ENCODE measurements at regions not wholly inside any gene's neighbourhood (a gene's known extent, or its start where the extent isn't known, plus 50 kb on each side); places are given as distances from the start of the nearest gene placed in this dataset.
A peak's percentile ranks its signal among the peaks of the same experiment; 100 is the strongest.
"Not testable (repeated sequence)": the region's sequence is repeated elsewhere in the genome, so short reads cannot be mapped to it uniquely, and the experiment has no call there.

GRCh38 chr5:167392240-167392639 lies 899.2 kb upstream of the WWC1 start:
- DNase-seq: no peak

- no peak for DNase-seq
Measured at GRCh38 chr5:167393358-167393757, 898.1 kb upstream of the WWC1 start.

- DNase-seq: no peak
Measured at GRCh38 chr5:167402671-167403070, 888.8 kb upstream of the WWC1 start.

- DNase-seq: no peak
Measured at GRCh38 chr5:167406513-167406912, 884.9 kb upstream of the WWC1 start.

GRCh38 chr5:167412556-167412955 lies 878.9 kb upstream of the WWC1 start:
- no peak for DNase-seq

- DNase-seq: no peak
Measured at GRCh38 chr5:167413506-167413905, 877.9 kb upstream of the WWC1 start.

- no peak for DNase-seq
Measured at GRCh38 chr5:167414611-167415010, 876.8 kb upstream of the WWC1 start.

GRCh38 chr5:167415779-167416746 lies 875.4 kb upstream of the WWC1 start:
- DNase-seq: no peak

GRCh38 chr5:167417662-167418061 lies 873.8 kb upstream of the WWC1 start:
- DNase-seq: no peak

GRCh38 chr5:167425161-167425560 lies 866.3 kb upstream of the WWC1 start:
- DNase-seq: no peak

- no peak for DNase-seq
Measured at GRCh38 chr5:167426501-167426900, 864.9 kb upstream of the WWC1 start.

- DNase-seq: not testable (repeated sequence)
Measured at GRCh38 chr5:167427641-167428040, 863.8 kb upstream of the WWC1 start.

GRCh38 chr5:167440846-167441245 lies 850.6 kb upstream of the WWC1 start:
- no peak for DNase-seq

GRCh38 chr5:167442922-167443321 lies 848.5 kb upstream of the WWC1 start:
- DNase-seq: no peak

- peak in 1 of 14 donors; percentile 3 for DNase-seq
Measured at GRCh38 chr5:167447466-167448375, 843.7 kb upstream of the WWC1 start.

GRCh38 chr5:167448376-167448775 lies 843.1 kb upstream of the WWC1 start:
- no peak for DNase-seq

- DNase-seq: no peak
Measured at GRCh38 chr5:167451076-167451475, 840.4 kb upstream of the WWC1 start.

- no peak for DNase-seq
Measured at GRCh38 chr5:167452136-167452535, 839.3 kb upstream of the WWC1 start.

GRCh38 chr5:167453246-167454030 lies 838.0 kb upstream of the WWC1 start:
- no peak for DNase-seq

GRCh38 chr5:167458412-167458811 lies 833.0 kb upstream of the WWC1 start:
- no peak for DNase-seq

GRCh38 chr5:167460449-167461020 lies 830.9 kb upstream of the WWC1 start:
- no peak for DNase-seq

- no peak for DNase-seq
Measured at GRCh38 chr5:167463939-167464338, 827.5 kb upstream of the WWC1 start.
